Right atrium auricular region (tissue), 2 donors: ENCODE measurements at regions not wholly inside any gene's neighbourhood (a gene's known extent, or its start where the extent isn't known, plus 50 kb on each side); places are given as distances from the start of the nearest gene placed in this dataset.

Source experiments
- DNase-seq: peaks from one replicate; pipeline ENCODE4 v3.0.0-alpha.2; 2019; ENCODE audit warnings: low spot score
- H3K27ac ChIP-seq, 2 donors: fragments of 200-600 bp; sonication (generic); 1 replicate in 1 of 2; 2 replicates in 1 of 2; pipeline ENCODE4 v1.5.1; 2016 to 2019
- H3K27me3 ChIP-seq, 2 donors: fragments of 200-600 bp; sonication (generic); one replicate each; pipeline versions ENCODE4 v1.5.1 to v1.6.0; 2017 to 2019
- H3K36me3 ChIP-seq: fragments of 200-600 bp; sonication (generic); one replicate; pipeline ENCODE4 v1.5.1; 2016
- H3K4me1 ChIP-seq, 2 donors: fragments of 200-600 bp; sonication (generic); one replicate each; pipeline versions ENCODE4 v1.5.1 to v1.6.0; 2017 to 2019
- H3K4me3 ChIP-seq, 2 donors: fragments of 200-600 bp; sonication (generic); 1 replicate in 1 of 2; 2 replicates in 1 of 2; pipeline ENCODE4 v1.5.1; 2017 to 2019; ENCODE audit warnings: mild to moderate bottlenecking in 1 of 2, moderate library complexity in 1 of 2
- H3K9me3 ChIP-seq, 2 donors: fragments of 200-600 bp; sonication (generic); one replicate each; pipeline ENCODE4 v1.5.1; 2019
- TF ChIP-seq, protein P1 (sequence below), 2 donors: fragments of 200-600 bp; sonication (generic); IDR thresholded peaks; one replicate each; pipeline ENCODE4 v1.5.1; 2019; ENCODE audit warnings: antibody characterized with exemption in 2 of 2

DNA sequence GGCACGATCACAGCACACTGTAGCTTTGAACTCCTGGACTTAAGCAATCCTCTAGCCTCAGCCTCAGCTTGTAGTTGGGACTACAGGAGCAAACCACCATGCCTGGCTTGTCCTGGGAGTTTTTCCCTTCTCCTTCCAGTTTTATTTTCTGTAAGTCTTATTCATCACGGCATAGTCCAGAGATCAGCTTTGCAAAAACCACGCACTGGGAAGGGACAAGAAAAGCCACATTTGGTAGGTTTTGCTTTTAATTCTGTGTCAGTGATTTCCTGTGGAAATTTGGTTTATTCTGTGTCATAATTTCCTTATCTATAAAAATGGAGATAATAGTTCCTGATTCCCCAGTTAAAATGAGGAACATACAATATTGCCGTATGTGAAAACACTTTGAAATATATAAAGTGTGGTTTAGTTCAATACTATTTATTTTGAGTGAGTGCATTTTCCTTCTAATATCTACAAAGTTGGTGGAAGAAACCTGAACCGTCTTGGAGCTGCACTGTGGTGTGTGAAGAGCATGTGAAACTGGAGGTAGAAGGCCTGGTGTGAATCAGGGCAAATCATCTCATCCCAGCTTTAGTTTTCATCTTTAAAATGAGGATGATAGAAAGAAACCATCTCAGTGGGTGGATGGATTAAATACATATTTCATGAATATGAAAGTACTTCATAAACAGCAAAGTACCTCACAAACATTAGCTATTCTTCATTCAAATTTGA lies 92.8 kb upstream of the ELL2 start:
- Histone ChIP-seq H3K4me3 (no peak overlapping the region), H3K9me3 (no peaks in the 10 kb centered on the region), H3K27ac (no peak overlapping the region), H3K27me3 (no peaks in the 10 kb centered on the region), H3K36me3 (no peaks in the 10 kb centered on the region), H3K4me1 (peaks cover 0 to 7% of the 10 kb centered on the region in 2 donors)
- TF ChIP-seq, protein P1, sequence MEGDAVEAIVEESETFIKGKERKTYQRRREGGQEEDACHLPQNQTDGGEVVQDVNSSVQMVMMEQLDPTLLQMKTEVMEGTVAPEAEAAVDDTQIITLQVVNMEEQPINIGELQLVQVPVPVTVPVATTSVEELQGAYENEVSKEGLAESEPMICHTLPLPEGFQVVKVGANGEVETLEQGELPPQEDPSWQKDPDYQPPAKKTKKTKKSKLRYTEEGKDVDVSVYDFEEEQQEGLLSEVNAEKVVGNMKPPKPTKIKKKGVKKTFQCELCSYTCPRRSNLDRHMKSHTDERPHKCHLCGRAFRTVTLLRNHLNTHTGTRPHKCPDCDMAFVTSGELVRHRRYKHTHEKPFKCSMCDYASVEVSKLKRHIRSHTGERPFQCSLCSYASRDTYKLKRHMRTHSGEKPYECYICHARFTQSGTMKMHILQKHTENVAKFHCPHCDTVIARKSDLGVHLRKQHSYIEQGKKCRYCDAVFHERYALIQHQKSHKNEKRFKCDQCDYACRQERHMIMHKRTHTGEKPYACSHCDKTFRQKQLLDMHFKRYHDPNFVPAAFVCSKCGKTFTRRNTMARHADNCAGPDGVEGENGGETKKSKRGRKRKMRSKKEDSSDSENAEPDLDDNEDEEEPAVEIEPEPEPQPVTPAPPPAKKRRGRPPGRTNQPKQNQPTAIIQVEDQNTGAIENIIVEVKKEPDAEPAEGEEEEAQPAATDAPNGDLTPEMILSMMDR (IDR thresholded peaks at IDR 0.05), result no peak
- DNase-seq, result no peak

DNA sequence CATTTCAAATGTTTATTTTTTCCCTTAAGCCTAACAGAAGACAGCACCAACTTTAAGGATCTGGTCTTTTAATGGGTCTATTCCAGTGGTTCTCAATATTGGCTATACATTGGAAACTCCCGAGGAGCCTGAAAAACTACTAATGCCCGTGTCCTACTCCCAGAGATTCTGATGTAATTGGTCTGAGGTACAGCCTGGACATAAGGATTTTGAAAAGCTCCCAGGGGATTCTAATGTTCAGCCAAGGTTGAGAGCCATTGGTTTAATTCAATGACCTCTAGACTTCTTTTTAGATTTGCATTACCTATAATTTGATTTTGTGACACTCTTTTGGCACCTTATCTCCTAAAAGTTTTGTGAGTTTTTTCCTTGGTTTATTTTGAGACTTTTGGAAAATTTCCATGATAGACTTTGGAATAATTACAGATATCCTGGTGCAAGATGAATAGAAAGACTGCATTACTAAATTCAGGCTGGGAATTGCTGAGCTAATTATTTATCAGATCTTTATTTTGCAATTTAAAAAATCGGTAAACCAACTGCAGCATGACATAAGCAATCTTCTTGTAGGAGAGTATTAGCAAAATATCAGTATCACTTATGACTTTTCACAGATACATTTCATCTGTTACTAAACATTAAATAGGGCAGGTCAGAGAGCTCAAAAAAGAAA lies 91.5 kb upstream of the ELL2 start:
- no peaks in the 10 kb centered on the region for H3K36me3 ChIP-seq
- H3K4me1 ChIP-seq, result peaks cover 0 to 15% of the 10 kb centered on the region in 2 donors
- no peak overlapping the region for H3K27ac ChIP-seq
- H3K27me3 ChIP-seq, result no peaks in the 10 kb centered on the region
- no peak for DNase-seq
- H3K9me3 ChIP-seq, result no peaks in the 10 kb centered on the region
- TF ChIP-seq, protein P1 (IDR thresholded peaks at IDR 0.05), result no peak
- H3K4me3 ChIP-seq, result no peak overlapping the region

DNA sequence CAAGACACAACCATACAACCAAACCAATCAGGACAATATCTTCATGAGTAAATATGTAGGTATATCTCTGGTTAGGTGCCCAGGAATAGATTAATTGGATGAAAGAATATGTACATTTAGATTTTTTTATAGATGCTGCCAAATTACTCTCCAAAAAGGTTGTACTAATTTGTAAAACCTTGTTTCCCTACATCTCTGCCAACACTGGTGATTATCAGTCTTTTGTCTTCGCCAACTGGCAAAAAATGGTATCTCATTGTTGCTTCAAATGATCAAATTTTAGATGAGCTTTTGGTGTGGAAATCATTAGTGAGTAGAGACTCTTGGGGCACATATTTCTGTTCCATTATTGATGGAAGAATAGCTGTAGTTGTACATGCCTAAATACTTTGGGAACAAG lies 90.7 kb upstream of the ELL2 start:
- Histone ChIP-seq H3K27ac (no peak overlapping the region), H3K4me3 (no peak overlapping the region), H3K36me3 (no peaks in the 10 kb centered on the region), H3K4me1 (peaks cover 0 to 15% of the 10 kb centered on the region in 2 donors), H3K27me3 (no peaks in the 10 kb centered on the region), H3K9me3 (no peaks in the 10 kb centered on the region)
- no peak for DNase-seq
- TF ChIP-seq, protein P1 (IDR thresholded peaks at IDR 0.05), result no peak

DNA sequence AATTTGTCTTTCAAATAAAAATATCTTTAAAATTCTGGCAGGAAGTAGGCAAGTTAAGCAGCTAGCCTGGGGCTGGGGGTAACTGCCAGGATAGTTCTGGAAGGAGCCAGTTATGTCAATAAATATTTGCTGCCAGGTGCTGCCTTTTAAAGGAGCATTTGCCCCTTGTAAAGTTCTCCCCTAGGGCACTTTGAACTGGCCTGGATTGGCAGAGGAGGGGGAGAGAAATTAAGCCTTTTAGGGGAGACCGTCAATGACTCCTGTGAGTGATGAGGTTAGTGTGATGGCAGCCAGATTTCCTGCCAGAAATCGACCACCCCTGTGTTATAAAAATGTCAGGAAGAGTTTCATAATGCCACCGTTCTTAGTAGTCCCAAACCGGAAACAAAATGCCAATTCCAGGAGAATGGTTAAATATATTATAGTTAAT lies 89.8 kb upstream of the ELL2 start:
- no peak overlapping the region for H3K27ac ChIP-seq
- H3K9me3 ChIP-seq, result no peaks in the 10 kb centered on the region
- no peak for DNase-seq
- no peaks in the 10 kb centered on the region for H3K36me3 ChIP-seq
- H3K4me3 ChIP-seq, result no peak overlapping the region
- TF ChIP-seq, protein P1 (IDR thresholded peaks at IDR 0.05), result no peak
- H3K4me1 ChIP-seq, result peaks cover 0 to 15% of the 10 kb centered on the region in 2 donors
- no peaks in the 10 kb centered on the region for H3K27me3 ChIP-seq

DNA sequence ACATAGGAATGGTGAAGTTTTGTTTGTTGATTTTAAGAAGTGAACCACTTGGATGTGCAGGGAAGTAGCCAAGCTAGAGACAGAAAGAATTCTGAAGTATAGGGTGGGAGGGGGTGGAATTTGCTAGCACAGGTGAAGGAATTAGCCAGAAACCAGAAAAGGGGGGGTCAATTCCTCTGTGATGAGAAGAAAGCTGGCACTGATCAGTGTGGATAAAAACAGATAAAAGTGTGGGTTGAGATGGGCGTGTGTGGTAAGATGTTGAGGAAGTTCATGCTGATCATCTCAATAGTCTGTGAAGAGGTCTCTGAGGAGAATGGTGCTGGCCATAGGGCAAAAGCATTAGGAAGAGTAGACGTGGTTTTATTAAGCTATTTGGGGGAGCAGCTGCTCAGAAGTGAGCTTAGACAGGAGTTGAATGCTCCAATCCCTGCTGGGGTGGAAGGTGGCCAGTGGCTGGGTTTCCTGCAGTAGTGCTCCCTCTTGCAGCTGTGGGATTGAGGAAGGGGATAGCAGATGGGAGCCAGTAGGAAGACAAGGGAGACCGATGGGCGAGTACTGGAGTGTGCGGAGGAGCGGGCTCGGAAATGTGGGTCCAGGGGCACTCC lies 88.7 kb upstream of the ELL2 start:
- no peak overlapping the region for H3K4me3 ChIP-seq
- no peak for DNase-seq
- peaks cover 0 to 15% of the 10 kb centered on the region in 2 donors for H3K4me1 ChIP-seq
- TF ChIP-seq, protein P1 (IDR thresholded peaks at IDR 0.05), result no peak
- H3K9me3 ChIP-seq, result no peaks in the 10 kb centered on the region
- no peaks in the 10 kb centered on the region for H3K27me3 ChIP-seq
- H3K36me3 ChIP-seq, result no peaks in the 10 kb centered on the region
- H3K27ac ChIP-seq, result no peak overlapping the region
